Right renal pelvis (tissue), 4 donors: ENCODE measurements at regions not wholly inside any gene's neighbourhood (a gene's known extent, or its start where the extent isn't known, plus 50 kb on each side); places are given as distances from the start of the nearest gene placed in this dataset.

Source experiments
- DNase-seq, 4 donors: peaks; one replicate each; pipeline ENCODE4 v3.0.0-alpha.2; 2013; ENCODE audit warnings: low read depth in 4 of 4, low spot score in 3 of 4, missing footprints in 1 of 4

DNA sequence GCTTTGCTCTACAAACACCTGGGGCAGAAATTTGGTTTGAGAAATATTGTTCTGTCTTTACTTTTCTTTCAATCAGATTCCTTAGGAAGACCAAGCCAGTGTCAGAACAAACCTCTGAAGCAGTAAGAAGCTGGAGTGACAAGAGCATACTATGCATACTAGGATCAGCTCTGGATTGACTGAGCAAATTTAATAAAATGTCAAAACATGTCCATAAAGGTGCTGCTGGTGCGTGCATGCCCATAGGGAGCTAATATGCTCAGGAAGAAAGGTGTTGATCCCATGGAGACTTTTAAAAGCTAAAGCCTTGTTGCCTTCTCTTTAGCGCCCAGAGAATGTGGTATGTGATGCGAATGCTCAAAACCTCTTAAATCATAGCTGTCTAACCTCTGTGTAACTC lies 1076.2 kb downstream of the NLGN4Y start:
- no peak for DNase-seq

DNA sequence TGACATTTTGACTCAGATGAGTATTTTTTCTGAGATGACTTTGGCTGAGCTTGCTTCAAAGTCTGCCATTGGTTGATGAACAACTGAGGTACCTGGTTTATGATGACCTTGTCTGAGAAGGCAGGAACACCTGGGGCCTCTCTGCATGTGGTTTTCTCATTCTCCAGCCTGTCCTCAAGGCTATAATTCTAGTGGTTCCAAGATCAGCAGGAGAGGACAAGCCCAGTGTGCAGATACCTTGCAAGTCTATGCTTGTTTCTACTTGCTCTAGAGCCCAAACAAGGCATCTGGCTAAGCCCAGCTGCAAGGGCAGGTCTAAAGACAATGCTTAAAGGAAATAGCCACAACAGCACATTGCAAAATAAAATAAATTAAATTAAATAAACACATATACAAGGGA lies 1100.0 kb downstream of the NLGN4Y start:
- no peak for DNase-seq

DNA sequence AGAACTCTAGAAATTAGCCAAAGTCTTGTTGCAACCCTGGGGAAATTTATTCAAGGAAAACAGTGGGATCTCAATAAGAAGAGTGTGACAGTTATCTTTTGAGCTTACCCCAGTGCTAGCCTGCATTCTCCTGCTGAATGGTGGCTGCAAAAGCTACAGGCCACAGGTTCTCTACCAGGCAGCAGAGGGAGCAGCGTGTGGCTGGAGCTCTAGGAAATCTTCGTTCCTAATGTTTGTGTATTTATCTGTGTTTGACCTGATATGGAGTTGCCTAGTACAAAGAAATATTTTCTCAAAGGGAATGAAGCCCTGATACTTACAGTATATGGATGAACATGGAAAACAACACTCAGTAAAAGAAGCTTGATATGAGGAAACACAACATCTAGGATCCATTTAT lies 1100.6 kb downstream of the NLGN4Y start:
- no peak for DNase-seq

DNA sequence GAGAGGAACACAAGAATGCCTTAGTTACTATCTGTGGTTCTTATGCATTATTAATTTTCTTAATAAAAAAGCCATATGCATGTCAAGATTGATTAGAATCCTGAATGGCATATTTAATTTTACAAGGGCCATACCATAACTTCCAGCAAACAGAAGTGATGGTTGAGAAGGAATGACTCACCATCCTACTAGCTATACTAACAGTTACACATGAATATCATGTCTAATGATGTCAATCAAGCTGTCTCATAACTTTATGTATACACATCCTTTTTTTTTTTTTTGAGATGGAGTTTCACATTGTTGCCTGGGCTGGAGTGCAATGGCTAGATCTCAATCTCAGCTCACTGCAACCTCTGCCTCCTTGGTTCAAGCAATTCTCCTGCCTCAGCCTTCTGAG lies 1123.9 kb downstream of the NLGN4Y start:
- DNase-seq, result no peak

DNA sequence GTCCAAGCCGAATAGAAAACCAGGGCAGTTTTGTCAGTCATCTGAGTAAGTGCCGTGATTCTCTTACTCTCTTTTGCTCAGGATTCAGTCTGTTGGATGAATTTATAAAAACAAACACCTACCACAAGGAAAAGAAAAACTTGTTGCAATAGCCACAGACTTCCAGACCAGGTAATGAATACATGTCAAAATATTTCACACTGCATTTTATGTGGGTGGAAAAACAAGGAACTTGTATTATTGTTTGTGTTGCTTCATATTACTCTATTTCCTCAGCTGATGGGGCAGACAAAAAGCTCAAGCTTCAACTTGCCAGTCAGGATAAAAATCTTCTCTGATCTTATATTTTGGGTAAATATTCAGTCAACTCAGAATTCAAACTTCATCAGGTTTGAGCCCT lies 1125.7 kb downstream of the NLGN4Y start:
- DNase-seq, result no peak

DNA sequence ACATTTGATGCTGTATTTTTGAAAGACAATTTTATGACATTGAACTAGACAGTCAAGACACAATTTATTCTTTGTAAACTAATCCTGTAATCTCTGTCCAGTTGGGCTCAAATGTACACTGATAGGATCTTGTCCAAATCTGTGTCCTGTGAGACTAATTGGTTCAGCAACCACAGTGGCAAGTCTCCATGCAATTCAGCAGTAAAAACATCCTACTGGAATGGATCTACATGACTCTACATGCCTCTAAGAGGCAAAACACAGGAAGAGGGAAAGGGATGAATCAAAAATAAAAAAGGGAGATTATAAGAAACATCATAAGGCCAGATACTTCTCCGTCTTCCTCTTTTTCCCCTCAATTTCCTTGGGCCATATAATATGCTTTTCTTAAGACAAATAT lies 1164.2 kb downstream of the NLGN4Y start:
- no peak for DNase-seq

DNA sequence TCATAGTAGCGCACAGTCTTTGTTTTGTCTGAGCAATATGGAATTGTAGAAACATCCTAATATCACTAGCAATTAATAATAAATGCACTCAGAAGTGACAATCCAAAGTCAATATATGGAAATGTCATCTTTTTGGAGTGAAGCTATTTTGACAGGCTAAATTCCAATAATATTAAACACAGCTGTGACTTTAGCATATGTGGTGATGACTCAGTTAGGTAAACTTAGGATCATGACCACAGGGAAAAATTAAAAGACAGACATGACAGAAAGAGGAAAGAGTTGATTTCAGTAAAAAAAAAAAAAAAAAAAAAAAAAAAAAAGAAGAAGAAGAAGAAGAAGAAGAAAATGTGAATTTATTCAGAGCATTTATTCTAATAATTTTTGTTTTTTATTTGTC lies 1165.7 kb downstream of the NLGN4Y start:
- no peak for DNase-seq

DNA sequence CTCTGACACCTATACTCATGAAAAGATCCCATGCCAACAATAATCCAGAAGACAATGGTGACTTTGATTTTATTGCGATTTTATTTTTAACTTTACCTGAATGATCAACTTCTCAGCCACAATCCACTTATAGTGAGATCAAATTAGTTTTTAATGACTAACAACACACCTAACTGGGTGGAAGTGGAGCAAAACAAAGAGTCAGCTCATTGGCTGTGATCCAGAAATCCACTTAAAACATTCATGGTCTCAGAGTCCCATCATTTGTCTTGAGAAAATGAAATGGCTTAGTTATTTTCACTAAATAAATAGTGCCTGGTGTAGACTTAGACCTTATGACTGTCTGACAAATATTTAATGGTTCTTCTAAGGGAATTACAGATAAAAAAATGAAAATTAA lies 1177.8 kb downstream of the NLGN4Y start:
- DNase-seq, result no peak

DNA sequence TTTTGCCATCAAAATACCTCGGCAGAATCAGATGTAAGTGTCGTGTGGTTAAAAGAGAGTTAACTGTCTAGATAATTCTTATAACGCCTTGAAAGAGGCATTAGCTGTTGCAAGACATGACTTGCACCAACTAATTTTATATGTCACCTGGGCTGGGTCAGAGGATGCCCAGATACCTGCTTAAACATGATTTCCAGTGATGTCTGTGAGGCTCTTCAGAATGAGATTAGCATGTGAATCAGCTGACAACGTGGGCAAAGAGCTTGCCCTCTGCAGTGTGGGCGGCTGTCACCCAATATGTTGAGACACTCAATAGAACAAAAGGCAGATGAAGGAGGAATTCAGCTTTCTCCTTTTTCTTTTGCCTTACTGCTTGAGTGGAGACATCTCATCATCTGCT lies 1180.6 kb downstream of the NLGN4Y start:
- no peak for DNase-seq

DNA sequence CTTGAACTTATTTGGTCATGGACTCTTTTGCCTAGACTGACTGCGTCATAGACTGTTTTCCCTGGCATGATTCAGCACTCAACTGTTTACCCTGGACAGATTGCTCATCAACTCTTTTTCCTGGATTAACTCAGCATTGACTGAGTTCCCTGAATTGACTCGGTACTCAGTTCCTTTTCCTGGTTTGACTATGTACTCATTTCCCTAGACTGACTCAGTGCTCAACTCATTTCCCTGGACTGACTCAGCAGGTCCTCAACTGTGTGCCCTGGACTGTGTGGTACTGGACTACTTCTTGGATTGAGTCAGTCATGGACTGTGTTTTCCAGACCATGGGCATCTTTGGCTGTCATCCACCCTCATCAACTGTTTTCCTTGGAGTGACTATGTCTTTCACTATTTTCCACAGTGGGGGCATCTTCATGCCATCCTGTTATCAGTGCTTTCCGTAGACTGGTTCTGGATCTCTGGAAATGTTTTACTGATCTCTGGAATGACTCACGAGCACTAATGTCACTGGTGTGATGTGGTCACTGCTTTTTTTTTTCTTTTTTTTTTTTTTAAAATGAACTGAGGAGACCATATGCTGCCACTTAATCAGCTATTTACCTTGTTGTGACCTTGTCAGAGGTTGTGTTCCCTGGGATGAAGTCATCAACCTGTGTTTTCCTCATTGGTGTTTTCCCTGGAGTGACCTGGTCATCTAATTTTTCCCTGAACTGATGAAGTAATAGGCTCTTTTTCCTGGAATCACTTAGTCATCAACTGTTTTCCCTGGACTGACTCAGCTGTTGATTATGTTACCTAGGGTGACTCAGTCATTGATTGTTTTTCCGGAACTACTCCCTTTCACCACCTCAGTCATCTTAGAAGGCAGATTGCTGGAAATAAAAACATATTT lies 1225.5 kb downstream of the NLGN4Y start:
- DNase-seq, result no peak

DNA sequence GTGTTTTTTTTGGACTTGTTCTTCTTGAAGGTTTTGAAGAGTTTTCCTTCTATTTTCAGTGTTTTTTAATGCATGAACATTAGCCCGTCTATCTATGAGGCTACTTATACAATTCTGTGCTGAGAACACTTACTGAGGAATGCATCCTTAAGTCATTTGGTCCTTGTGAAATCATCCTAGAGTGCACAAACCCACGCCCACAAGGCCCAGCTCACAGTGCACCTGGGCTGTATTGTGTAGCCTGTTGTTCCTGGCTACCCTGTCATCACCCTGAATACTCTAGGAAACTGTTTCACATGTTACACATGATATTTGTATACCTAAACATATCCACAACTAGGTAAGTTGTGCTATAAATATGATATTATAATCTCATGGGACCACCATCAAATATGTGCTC lies 1226.7 kb downstream of the NLGN4Y start:
- DNase-seq, result no peak

DNA sequence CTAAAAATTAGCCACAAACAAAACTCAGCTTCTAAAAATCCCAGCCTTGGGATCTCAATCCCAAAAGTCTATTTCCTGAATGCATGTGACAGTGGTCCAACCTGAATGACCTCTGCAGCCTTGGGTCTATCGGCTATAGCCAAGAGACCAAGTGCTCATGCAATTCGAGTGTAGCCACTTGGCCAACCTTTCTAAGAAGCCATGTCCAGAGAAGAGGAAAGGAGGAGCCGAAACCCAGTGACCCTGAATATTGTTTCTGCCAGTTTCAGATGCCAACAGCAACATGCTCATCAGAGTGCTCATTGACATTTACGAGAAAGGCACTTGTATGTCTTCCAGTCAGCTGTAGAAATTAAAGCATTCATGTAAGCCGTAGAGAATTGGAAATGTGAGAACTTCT lies 1231.9 kb downstream of the NLGN4Y start:
- DNase-seq, result no peak

DNA sequence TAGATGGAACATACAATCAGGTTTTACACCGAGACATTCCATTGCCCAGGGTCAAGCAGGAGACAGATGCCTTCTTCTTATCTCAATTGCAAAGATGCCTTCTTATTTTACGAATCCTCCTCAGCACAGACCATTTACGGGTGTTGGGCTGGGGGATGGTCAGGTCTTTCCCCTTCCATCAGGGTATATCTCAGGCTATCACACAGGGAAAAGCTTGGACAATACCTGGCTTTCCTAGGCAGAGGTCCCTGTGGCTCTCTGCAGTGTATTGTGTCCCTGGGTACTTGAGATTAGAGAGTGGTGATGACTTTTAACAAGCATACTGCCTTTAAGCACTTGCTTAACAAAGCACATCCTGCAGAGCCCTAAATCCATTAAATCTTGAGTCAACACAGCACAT lies 1249.2 kb downstream of the NLGN4Y start:
- no peak for DNase-seq

DNA sequence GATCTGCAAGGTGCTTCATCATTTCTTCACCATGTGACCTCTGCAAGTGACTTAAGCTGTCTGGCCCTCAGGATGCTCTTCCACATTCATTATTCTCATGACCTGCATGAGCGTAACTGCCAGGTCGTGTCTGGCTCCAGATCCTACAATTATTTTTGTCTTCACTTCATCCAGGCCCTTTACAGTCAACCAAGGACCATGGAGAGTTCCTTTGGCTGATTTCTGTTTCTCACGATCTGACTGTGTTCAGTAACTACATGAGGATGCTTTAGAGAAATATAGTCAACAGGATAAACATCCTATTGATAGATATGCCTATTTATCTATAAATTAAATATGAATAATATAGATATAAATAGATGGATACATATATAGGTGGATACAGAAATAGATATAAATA lies 1251.6 kb downstream of the NLGN4Y start:
- no peak for DNase-seq

DNA sequence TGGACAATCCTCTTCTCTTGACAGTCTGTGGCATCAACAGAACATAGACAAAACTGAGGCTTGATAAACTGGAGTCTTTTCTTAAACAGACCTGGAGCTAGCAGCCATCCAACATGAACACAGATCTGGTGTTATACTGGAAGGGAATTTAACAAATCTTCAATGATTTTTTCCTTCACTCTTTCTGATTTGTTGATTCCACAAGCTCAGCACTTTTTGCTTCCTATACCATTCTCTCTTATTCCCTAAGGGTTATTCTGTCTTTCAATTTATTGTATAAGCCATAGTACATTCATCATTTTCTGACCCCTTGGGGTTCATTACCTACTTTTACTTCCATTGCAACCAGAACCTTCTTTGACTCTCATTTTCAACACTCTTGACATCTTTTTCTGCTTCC lies 1255.6 kb downstream of the NLGN4Y start:
- no peak for DNase-seq

DNA sequence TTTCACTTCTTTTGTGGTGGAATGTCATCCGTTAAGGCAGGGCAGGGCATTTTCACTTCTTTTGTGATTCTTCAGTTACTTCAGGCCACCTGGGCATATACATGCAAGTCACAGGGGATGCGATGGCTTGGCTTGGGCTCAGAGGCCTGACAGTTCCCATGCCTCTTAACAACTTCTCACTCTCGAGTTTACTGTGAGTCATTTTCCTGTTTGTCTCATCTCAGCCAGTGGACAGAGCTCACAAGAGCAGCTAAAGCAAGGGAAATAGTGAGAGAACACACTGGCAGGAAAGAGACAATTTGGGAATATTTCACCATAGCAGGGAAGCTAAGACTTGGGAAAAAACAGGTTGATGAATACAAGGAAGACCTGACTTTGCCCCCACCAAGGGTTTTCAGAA lies 1275.7 kb downstream of the NLGN4Y start:
- no peak for DNase-seq

DNA sequence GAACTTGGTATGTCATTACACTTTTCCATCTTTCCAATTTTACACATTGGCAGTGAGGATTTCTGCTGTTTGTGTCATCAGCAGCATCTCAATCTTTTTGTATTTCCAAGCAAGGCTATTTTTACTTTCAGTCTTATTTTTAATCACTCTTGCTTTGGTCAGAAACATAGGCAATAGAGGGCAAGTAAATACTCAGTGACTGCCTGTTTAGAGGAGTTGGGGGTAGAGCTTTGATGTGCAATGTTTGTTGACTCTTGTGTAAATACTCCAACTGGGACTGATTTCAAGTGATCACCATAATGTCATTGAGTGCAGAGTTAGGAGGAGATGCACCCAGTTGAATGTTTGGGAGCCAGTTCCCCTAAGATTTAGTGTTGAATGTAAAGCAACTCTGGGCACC lies 1281.7 kb downstream of the NLGN4Y start:
- no peak for DNase-seq

DNA sequence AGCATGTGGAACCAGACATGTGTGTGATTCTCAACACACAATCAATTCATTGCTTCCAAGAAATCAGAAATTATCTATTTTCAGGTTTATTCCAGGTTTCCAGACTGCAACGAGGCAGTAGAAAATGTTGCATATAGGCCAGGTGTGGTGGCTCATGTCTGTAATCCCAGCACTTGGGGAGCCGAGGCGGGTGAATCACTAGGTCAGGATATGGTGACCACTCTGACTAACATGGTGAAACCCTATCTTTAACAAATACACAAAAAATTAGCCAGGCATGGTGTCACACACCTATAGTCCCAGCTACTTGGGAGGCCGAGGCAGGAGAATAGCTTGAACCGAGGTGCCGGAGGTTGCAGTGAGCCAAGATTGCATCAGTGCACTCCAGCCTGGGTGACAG lies 1289.9 kb downstream of the NLGN4Y start:
- no peak for DNase-seq
